Fibroblast of villous mesenchyme (primary cell): ENCODE measurements at regions not wholly inside any gene's neighbourhood (a gene's known extent, or its start where the extent isn't known, plus 50 kb on each side); places are given as distances from the start of the nearest gene placed in this dataset.

Experiments
- DNase-seq: peaks from one replicate; pipeline ENCODE4 v3.0.0-alpha.2; 2010; ENCODE audit warnings: low read depth
- H3K4me3 ChIP-seq: 2 replicates; pipeline ENCODE4 v1.5.1; 2011; ENCODE audit warnings: low read depth, mild to moderate bottlenecking, low read length
- TF ChIP-seq, protein P1 (sequence below): IDR thresholded peaks from 2 replicates; pipeline ENCODE4 v1.5.1; 2012; ENCODE audit warnings: low read depth, mild to moderate bottlenecking, low read length; ENCODE audit not compliant: insufficient read depth

DNA sequence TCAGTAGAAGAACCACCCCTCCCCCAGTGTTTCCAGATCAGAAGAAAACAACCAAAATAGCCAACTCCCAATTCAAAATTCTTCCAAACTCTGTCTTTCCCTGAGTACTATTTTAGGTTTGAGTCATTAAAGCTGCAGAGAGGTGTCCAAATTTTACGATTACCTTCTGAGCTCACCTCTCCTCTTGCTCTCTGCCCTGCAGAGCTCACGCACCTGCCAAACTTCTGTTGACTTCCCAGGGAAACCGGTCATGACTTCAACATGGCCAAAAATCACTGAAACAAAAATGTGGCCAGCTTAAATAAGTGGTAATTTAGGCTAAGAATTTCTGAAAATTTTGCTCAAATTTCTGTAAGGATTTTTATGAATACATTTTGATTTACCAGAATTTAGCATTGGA is 70.9 kb upstream of the OTX2 start:
- DNase-seq, result no peak
- TF ChIP-seq, protein P1, sequence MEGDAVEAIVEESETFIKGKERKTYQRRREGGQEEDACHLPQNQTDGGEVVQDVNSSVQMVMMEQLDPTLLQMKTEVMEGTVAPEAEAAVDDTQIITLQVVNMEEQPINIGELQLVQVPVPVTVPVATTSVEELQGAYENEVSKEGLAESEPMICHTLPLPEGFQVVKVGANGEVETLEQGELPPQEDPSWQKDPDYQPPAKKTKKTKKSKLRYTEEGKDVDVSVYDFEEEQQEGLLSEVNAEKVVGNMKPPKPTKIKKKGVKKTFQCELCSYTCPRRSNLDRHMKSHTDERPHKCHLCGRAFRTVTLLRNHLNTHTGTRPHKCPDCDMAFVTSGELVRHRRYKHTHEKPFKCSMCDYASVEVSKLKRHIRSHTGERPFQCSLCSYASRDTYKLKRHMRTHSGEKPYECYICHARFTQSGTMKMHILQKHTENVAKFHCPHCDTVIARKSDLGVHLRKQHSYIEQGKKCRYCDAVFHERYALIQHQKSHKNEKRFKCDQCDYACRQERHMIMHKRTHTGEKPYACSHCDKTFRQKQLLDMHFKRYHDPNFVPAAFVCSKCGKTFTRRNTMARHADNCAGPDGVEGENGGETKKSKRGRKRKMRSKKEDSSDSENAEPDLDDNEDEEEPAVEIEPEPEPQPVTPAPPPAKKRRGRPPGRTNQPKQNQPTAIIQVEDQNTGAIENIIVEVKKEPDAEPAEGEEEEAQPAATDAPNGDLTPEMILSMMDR, result no peak
- H3K4me3 ChIP-seq, result no peak overlapping the region

DNA sequence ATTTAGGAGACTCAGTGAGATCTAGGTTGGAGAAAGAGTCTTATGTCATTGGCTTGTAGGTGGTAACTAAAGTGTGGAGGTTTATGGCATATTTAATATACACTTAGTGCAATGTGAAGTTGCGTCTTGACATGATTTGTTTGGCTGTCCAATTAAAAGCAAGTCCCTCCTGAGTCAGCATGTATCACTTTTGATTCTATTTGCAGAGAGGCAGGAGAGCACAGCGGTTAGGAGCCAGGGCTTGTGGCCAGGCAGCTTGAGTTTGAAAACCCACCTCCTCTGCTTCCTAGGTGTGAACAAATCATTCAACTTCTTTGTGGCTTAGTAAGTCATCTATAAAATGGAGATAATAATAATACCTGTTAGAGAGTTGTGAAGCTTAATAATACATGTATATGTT is 68.5 kb upstream of the OTX2 start:
- H3K4me3 ChIP-seq, result no peak overlapping the region
- no peak for DNase-seq
- TF ChIP-seq, protein P1, result no peak

DNA sequence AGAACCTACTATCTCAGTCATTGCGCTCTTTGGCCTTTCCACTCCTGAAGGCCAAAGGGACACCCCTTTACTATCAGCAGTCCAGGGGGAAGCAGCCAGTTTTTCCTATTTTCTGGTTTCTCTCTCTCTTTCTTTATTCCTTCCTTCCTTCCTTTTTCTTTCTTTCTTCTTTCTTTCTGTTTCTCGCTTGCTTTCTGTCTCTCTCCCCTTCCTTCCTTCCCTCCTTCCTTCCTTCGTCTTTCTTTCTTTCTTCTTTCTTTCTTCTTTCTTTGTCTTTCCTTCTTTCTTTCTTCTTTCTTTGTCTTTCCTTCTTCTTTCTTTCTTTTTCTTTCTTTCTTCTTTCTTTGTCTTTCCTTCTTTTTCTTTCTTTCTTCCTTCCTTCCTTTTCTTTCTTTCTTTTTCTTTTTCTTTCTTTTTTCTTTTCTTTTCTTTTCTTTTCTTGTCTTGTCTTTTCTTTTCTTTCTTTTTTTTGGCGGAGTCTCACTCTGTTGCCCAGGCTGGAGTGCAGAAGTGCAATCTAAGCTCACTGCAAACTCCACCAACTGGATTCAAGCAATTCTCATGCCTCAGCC is 64.9 kb upstream of the OTX2 start:
- TF ChIP-seq, protein P1, result no peak
- no peak overlapping the region for H3K4me3 ChIP-seq
- no peak for DNase-seq

DNA sequence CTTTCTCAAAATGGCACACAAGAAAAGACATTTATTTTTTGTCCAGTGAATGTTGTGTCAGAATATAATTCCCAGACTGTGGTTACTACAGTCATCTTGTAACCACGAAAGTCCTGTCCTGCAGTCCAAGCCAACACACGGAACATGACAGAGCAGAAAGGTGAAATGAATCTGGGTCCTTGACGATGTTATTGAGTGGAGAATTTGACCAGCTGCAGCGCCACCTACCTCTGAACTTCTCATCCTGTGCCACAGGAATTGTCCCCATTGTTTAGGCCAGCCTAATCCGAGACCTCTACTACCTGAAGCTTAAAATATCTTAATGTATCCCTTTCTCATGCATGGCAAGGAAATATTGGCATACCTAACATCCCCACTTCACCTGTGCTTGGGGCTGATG is 64.1 kb upstream of the OTX2 start:
- no peak for DNase-seq
- TF ChIP-seq, protein P1, result peak; percentile 13

DNA sequence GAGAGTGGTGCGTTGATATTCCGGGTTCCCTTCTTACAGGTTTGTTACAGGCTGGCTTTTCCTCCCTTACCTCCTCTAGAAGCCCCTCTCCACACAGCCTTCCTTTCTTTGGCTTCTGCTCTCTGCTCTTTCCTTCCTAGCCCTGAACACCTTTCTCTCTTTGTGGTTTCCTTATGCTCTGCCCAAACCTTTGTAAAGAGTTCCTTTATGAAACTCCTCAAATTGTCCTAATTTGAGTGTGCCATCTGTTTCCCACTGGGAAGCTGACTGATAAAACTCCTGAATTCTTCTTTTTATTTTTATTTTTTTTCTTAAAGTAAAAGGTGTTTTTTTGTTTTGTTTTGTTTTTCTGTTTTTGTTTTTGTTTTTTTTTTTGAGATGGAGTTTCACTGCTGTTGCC is 60.1 kb upstream of the OTX2 start:
- TF ChIP-seq, protein P1, result no peak
- H3K4me3 ChIP-seq, result no peak overlapping the region
- no peak for DNase-seq

More for the DNA sequence above, 64.1 kb upstream of the OTX2 start:
- H3K4me3 ChIP-seq, result no peak overlapping the region

DNA sequence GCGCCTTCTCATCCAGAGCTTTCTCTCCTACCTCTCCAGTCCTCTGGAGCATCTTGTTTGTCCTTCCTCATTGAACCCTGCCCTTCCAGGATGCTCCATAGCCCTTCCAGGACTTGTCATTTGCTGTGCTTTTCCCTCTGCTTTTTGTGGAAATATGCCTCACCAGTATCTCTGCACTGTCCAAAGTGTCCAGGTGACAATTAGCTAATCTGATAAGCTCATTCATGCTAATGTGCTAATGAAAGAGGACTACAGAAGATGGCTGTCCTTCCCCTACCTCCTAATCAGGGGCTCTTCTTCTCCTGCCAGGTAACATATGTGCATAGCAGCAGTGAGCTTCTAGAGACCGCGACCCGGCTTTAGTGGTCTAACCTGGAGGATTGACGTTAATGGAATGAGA is 58.4 kb upstream of the OTX2 start:
- no peak for DNase-seq
- TF ChIP-seq, protein P1, result no peak
- H3K4me3 ChIP-seq, result no peak overlapping the region

DNA sequence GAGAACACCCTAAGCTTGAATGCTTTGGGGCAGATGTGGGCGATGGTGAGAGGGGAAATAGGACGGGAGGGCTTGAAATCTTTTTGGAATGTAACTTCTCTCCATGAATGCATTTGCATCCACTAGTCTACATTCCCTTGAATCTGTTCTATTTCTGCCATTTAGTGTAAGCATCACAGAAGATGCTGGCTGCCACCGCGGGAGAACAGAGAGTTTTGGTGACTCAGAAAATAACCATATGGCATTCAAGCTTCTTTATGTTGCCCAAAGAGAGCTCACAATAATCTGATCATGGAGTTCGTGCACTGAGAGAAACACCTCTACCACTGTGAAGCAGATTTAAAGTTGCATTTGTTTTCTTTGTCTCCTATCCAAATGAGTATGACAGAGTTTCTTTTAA is 52.6 kb upstream of the OTX2 start:
- TF ChIP-seq, protein P1, result no peak
- H3K4me3 ChIP-seq, result no peak overlapping the region
- DNase-seq, result no peak
